Esophagus squamous epithelium (tissue), 4 donors: ENCODE measurements at regions not wholly inside any gene's neighbourhood (a gene's known extent, or its start where the extent isn't known, plus 50 kb on each side); places are given as distances from the start of the nearest gene placed in this dataset.

Experiments
- POLR2A ChIP-seq, 4 donors: fragments of 450-650 bp; IDR thresholded peaks; one replicate each; pipeline ENCODE4 v1.6.1; 2017; ENCODE audit warnings: antibody characterized with exemption in 4 of 4, mild to moderate bottlenecking in 4 of 4, moderate library complexity in 3 of 4
- TF ChIP-seq, protein P1 (sequence below), 6 experiments: fragments of 450-650 bp in 4 of 6; fragments of 200-600 bp in 2 of 6; sonication (generic) in 2 of 6; IDR thresholded peaks; one replicate each; pipeline ENCODE4 v1.5.1; 2016 to 2019; ENCODE audit warnings: antibody characterized with exemption in 6 of 6, mild to moderate bottlenecking in 4 of 6, moderate library complexity in 4 of 6

DNA sequence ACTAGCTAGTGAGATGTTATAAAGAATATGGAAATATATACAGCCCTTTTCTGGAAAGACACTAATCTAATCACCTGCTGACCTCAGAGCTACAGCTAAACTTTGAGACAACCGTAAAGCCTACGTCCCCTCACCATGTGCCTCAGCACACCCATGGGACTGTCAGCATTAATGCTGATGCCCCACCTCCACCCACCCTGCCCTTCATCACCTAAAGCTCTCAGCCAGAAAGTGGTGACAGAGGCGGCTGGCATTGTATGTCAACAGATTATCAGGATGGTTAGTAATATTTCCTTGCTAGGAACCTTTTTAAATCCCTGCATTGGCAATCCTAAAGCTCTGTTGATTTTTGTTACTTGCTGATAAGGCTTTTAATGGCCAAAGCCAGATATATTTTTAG is 1177.9 kb downstream of the DIAPH3 start:
- TF ChIP-seq, protein P1, sequence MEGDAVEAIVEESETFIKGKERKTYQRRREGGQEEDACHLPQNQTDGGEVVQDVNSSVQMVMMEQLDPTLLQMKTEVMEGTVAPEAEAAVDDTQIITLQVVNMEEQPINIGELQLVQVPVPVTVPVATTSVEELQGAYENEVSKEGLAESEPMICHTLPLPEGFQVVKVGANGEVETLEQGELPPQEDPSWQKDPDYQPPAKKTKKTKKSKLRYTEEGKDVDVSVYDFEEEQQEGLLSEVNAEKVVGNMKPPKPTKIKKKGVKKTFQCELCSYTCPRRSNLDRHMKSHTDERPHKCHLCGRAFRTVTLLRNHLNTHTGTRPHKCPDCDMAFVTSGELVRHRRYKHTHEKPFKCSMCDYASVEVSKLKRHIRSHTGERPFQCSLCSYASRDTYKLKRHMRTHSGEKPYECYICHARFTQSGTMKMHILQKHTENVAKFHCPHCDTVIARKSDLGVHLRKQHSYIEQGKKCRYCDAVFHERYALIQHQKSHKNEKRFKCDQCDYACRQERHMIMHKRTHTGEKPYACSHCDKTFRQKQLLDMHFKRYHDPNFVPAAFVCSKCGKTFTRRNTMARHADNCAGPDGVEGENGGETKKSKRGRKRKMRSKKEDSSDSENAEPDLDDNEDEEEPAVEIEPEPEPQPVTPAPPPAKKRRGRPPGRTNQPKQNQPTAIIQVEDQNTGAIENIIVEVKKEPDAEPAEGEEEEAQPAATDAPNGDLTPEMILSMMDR (IDR thresholded peaks at IDR 0.05): no peak
- no peak for TF ChIP-seq POLR2A (IDR thresholded peaks at IDR 0.05)
